Fibroblast of lung (primary cell): ENCODE measurements at regions not wholly inside any gene's neighbourhood (a gene's known extent, or its start where the extent isn't known, plus 50 kb on each side); places are given as distances from the start of the nearest gene placed in this dataset.

Source experiments
- CTCF ChIP-seq, 2 donors: IDR thresholded peaks in 1 of 2; conservative IDR thresholded peaks in 1 of 2; 1 replicate in 1 of 2; 2 replicates in 1 of 2; pipeline ENCODE4 v1.5.1; 2011 to 2012; ENCODE audit warnings: low read length in 2 of 2, control low read depth in 1 of 2, inconsistent platforms in 1 of 2, low read depth in 1 of 2, mild to moderate bottlenecking in 1 of 2
- EZH2 ChIP-seq: IDR thresholded peaks from 2 replicates; pipeline ENCODE4 v1.5.1; 2012; ENCODE audit warnings: low read length, control low read depth, mild to moderate bottlenecking; ENCODE audit errors: missing control alignments

DNA sequence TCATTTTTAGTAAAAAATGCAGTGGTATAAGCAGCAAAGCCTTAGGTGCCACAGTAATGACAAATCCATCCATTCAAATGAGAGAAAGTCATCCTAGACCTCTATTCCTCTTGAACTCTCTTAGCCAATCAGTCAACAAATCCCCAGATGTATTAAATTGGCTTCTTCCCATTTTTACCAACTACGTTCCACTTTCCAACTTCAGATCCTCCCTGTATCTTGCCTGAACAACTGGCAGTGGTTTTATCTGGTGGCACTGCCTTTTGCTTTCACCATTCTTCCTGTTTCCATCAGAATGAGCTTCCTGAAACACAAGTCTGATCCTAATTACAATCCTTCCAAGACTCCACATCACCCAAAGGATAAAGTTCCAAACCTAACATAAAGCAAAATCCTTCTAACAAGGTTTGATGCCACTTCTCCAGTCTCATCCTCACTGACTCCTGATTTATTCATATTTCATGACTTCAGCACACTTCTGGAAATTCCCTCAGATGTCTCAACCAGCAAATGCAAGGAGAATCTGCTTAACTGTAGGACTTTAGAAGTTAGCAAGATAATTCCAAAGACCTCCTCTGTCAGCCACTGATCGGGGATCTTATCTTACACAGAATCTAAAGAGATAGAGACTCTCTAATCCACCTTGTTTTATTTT is 69.8 kb upstream of the SLC4A7 start:
- TF ChIP-seq CTCF (conservative IDR thresholded peaks at IDR 0.05 in 1 of 2, IDR thresholded peaks at IDR 0.05 in 1 of 2; ENCODE audit: low read depth in 1 of 2, low read length in 2 of 2) (no peak), EZH2 (no peak)
